ENCODE measurements at regions not wholly inside any gene's neighbourhood (a gene's known extent, or its start where the extent isn't known, plus 50 kb on each side); places are given as distances from the start of the nearest gene placed in this dataset.
"Not testable (repeated sequence)": the region's sequence is repeated elsewhere in the genome, so short reads cannot be mapped to it uniquely, and the experiment has no call there.

- ATAC-seq = peak; percentile 57
Measured at GRCh38 chr10:26621243-26621888, 76.1 kb upstream of the PDSS1 start.

DNA sequence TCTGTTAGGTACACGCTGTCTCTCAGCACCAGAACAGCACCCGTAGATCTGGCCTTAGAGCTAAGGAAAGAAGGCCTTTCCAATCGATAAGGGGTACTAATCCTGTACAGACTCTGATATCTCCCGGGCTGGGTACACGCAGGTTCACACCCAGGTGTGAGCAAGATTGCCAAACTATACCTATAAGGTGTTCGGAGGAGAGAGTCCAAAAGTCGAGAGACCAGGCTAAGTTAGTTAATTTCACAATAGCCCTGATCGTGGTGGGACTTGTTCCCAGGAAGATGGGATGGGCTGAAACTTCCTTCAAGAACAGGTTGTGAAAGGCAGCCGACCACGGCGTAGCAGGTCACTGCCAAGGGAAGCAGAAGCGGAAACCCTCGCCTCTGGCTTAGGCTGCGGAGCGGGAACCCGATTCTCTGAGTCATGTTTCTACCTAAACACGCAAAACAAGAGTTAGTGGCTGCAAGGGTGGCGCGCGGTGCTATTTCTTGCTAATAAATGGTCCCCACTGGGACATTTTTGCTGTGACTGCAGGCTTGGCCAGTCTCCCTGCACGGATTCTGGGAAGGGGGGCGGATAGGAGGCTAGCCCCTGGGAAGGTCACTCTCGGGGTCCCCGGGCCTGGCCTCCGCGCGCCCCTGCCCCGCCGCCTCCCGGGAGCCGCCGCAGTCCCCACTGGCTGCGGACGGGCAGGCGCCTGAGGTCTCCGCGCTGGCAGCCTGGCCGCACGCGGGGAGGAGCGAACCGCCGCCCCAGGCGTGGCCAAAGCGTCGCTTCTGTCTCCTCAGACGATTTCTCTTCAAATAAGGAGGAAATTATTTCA is 75.4 kb upstream of the PDSS1 start:
- ATAC-seq = peak; percentile 99

GRCh38 chr10:26622891-26623290 is 74.6 kb upstream of the PDSS1 start:
- no peak for ATAC-seq

- ATAC-seq = no peak
Measured at GRCh38 chr10:26624006-26624405, 73.5 kb upstream of the PDSS1 start.

DNA sequence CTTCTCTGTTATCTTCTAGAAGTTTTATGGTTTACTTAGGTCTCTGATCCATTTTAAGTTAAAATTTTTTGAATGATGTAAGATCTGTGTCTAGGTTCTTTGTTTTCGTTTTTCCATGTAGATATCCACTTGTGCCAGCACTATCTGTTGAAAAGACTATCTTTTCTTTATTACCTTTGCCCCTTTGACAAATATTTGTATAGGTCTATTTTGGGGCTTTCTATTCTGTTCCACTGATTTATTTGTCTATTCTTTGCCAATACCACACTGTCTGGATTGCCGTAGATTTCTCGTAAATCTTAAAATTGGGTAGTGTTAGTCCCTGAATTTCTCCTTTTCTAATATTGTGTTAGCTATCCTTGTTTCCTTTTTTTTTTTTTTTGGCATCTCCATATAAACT is 71.4 kb upstream of the PDSS1 start:
- no peak for ATAC-seq

GRCh38 chr10:26627324-26627723 is 70.2 kb upstream of the PDSS1 start:
- peak; percentile 35 for ATAC-seq

DNA sequence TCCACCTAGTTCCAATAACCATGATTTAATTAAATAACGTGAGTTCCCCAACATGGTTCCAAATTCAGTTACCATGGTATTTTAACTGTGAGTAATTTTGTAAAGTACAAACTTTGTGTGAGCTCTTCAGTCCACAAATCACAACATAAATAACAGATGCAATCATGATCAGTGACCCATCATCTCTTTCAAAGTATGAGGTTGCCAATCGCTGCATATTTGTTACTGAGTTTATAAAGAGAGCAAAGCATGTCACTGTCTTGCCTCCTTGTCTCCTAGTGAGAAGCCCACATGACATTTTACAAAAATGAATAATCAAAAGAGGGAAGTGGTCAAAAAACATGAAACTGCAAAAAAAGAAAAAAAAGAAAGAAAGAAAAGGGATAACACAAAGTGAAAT is 69.1 kb upstream of the PDSS1 start:
- no peak for ATAC-seq

DNA sequence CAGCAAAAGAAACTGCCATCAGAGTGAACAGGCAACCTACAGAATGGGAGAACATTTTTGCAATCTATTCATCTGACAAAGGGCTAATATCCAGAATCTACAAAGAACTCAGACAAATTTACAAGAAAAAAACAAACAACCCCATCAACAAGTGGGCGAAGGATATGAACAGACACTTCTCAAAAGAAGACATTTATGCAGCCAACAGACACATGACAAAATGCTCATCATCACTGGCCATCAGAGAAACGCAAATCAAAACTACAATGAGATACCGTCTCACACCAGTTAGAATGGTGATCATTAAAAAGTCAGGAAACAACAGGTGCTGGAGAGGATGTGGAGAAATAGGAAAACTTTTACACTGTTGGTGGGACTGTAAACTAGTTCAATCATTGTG is 65.3 kb upstream of the PDSS1 start:
- ATAC-seq = not testable (repeated sequence)

GRCh38 chr10:26634111-26634510 is 63.4 kb upstream of the PDSS1 start:
- ATAC-seq = not testable (repeated sequence)

- no peak for ATAC-seq
Measured at GRCh38 chr10:26637521-26638275, 59.8 kb upstream of the PDSS1 start.

DNA sequence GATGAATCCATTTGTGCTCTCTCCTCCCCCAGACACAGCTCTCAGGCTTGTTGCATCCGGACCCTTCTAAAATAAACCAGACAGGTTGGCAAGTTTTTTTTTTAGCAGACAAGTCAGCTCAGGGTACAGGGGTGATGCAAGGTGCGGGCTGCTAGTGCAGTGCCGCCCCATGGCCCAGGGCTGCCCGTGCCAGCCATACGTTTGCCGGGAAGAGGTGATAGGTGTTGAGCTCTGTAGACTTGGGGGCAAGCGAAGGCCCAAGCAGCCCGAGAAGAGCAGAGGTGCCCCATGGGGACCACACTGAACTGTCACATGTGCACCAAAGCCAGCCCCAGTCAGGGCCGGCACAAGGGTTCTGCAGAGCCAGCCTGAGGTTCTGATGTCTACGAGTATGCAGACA is 57.1 kb upstream of the PDSS1 start:
- no peak for ATAC-seq

DNA sequence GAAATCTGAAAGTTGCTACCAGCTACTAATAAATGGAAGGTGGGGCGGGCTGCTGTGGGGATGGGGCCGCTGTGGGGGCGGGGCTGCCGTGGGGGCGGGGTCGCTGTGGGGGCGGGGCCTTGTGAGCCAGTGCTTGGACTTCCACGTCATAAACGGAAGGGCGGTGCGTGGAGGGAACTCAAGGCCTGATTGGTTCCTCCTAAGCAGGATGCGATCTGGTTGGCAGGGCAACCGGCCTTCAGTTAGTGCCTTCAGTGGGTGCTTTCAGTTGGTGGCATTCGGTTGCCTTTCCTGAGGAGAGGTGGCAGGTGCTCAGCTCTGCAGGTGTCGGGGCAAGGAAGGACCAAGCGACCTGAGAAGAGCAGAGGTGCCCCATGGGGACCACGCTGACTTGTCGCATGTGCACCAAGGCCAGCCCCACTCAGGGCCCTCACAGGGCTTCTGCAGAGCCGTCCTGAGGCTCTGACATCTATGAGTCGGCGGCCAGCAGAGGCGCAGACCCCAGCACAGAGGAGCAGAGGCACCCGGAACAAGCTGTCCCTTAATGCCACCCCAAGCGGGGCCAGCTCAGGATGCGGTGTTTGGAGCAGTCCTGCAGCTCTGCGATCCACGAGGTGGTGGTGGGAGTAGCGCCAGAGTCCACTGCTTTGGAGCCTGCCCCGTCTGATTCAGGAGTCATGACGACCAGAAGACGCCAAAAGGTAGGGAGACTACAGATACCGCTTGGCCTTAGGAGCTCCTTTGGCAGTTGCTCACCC is 54.4 kb upstream of the PDSS1 start:
- ATAC-seq = no peak

- no peak for ATAC-seq
Measured at GRCh38 chr10:26647602-26648244, 49.8 kb upstream of the PDSS1 start.
